Activated naive CD4-positive, alpha-beta T cell treated with anti-CD3 and anti-CD28 coated beads, Interleukin-2, amount 10 ng/mL, durations not matched to agents 7 days and 5 days (primary cell): ENCODE measurements at regions not wholly inside any gene's neighbourhood (a gene's known extent, or its start where the extent isn't known, plus 50 kb on each side); places are given as distances from the start of the nearest gene placed in this dataset.

Experiments used
- CTCF ChIA-PET: fragments of 350-600 bp; sonication (Branson Sonifier 250); formaldehyde crosslinking; loops from one replicate; lab custom pipeline; 2021; ENCODE audit warnings: antibody characterized with exemption; lab: Charles Lee
- DNase-seq: peaks from one replicate; pipeline ENCODE4 v3.0.0-alpha.2; 2020
- H3K27ac Mint-ChIP-seq: one replicate; pipeline ENCODE4 v1.8.0; 2021; ENCODE audit warnings: mild to moderate bottlenecking, moderate library complexity, mixed read lengths
- H3K27me3 Mint-ChIP-seq: one replicate; pipeline ENCODE4 v1.8.0; 2021; ENCODE audit warnings: mild to moderate bottlenecking, mixed read lengths
- H3K36me3 Mint-ChIP-seq: one replicate; pipeline ENCODE4 v1.8.0; 2021; ENCODE audit warnings: mixed read lengths
- H3K4me1 Mint-ChIP-seq: one replicate; pipeline ENCODE4 v1.8.0; 2021; ENCODE audit warnings: mixed read lengths
- H3K4me3 Mint-ChIP-seq: one replicate; pipeline ENCODE4 v1.8.0; 2021; ENCODE audit warnings: mild to moderate bottlenecking, moderate library complexity, mixed read lengths
- H3K9me3 Mint-ChIP-seq: one replicate; pipeline ENCODE4 v1.8.0; 2021; ENCODE audit warnings: mixed read lengths

DNA sequence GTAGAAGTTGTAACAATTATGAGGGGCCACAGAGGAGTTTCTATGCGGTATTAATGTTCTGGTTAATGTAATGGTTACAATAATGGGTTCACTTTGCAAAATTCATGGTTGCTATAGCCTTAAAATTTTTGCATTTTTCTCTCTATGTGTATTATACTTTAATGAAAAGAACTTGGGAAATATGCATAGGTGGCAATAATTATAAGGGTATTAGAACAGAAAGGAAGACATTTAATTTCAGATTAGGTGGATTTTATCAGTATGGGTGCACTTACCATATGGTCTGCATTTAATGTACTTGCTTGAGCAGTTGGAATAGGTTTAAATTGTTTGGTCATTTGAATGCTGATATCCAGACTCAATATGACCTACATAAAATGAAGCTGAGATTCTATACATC lies 161.6 kb upstream of the TACR1 start:
- Mint-ChIP-seq H3K4me3 (no peak overlapping the region), H3K36me3 (no peaks in the 10 kb centered on the region), H3K4me1 (no peaks in the 10 kb centered on the region), H3K9me3 (peaks cover 2% of the 10 kb centered on the region), H3K27me3 (no peaks in the 10 kb centered on the region), H3K27ac (no peak overlapping the region)
- CTCF ChIA-PET, result no interaction called here
- DNase-seq, result no peak

DNA sequence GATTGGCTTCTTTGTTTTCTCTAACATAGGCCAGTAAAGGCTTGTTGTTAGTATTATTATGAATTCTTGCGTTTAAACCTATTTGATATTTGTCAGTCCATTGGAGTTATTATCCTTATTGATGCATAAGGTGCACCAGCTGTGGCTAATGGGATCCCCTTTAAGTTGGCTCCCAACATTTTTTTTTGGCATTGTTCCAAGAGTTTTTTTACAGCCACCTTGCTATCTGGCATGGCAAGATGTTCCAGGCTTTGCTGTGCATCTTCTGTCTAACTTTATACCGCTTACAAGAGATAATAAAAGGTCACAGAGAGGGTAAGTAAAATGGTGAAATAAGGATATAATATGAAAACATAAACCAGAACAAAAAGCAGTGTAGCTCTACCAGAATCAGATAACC lies 157.5 kb upstream of the TACR1 start:
- no peak for DNase-seq
- CTCF ChIA-PET, result no interaction called here
- Mint-ChIP-seq H3K4me3 (no peak overlapping the region), H3K27ac (no peak overlapping the region), H3K9me3 (no peaks in the 10 kb centered on the region), H3K36me3 (no peaks in the 10 kb centered on the region), H3K27me3 (no peaks in the 10 kb centered on the region), H3K4me1 (no peaks in the 10 kb centered on the region)

DNA sequence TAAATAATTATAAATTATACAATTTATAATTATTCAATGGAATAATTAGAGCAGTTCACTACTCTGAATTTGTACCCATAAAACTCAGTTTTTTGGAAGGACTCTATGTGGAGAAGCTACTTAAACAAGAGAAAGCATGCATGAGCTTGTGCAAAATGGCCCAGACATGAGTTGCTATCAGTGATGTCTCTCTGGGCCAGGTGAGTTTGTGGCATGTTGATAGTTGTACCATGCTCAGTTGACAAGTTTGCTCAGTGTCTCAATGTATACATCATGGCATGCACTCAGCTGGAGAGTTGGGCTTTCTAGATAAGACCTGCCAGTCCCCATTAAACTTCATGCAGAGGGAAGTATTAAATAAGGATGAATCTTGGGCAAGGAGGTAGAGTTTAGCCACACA lies 153.8 kb upstream of the TACR1 start:
- CTCF ChIA-PET, result no interaction called here

DNA sequence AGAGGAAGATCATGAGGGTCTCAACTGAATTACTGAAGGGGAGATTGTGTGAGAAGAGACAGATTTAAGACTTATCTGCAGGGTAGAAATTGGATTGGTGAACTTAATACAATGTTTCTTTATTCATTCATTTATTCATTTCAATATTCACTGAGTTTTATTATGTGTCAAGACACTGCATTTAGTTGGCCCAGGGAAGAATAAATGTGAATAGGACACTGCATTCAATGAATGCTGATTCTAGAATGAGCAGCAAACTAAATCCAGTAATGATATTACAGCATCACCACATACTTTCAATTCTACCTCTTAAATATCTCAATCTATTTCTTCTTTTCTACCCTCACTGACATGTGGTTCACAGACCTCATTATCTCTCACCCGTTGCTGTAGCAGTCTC lies 149.0 kb upstream of the TACR1 start:
- Mint-ChIP-seq H3K36me3 (no peaks in the 10 kb centered on the region), H3K4me1 (no peaks in the 10 kb centered on the region), H3K27me3 (no peaks in the 10 kb centered on the region), H3K27ac (no peak overlapping the region), H3K4me3 (no peak overlapping the region), H3K9me3 (no peaks in the 10 kb centered on the region)
- CTCF ChIA-PET, result no interaction called here
- DNase-seq, result no peak

More for the DNA sequence above, 153.8 kb upstream of the TACR1 start:
- Mint-ChIP-seq H3K9me3 (no peaks in the 10 kb centered on the region), H3K4me3 (no peak overlapping the region), H3K27me3 (no peaks in the 10 kb centered on the region), H3K27ac (no peak overlapping the region), H3K36me3 (no peaks in the 10 kb centered on the region), H3K4me1 (no peaks in the 10 kb centered on the region)
- no peak for DNase-seq

DNA sequence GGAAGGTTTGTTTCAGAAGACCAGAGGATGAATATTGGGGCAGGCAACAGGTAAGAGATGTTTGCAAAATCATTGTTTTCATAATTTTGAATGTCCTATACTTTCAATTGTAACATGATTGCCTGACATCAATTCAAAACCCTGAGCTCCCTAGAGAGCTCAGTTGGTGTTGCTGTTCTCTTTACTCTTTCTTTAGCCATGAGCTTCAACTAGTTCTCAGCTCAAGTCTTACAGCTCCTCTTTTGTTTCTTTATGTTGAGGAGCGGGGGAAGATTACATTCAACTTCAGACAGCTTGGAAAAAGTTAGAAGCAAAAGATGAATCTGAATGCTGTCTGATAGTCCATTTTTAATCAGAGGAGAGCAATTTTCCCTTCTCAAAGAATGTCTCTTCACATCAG lies 144.8 kb upstream of the TACR1 start:
- no peaks in the 10 kb centered on the region for H3K27me3 Mint-ChIP-seq
- no peaks in the 10 kb centered on the region for H3K36me3 Mint-ChIP-seq
- no peaks in the 10 kb centered on the region for H3K4me1 Mint-ChIP-seq
- H3K27ac Mint-ChIP-seq, result no peak overlapping the region
- no peaks in the 10 kb centered on the region for H3K9me3 Mint-ChIP-seq
- no peak overlapping the region for H3K4me3 Mint-ChIP-seq
- no peak for DNase-seq
- CTCF ChIA-PET, result no interaction called here

DNA sequence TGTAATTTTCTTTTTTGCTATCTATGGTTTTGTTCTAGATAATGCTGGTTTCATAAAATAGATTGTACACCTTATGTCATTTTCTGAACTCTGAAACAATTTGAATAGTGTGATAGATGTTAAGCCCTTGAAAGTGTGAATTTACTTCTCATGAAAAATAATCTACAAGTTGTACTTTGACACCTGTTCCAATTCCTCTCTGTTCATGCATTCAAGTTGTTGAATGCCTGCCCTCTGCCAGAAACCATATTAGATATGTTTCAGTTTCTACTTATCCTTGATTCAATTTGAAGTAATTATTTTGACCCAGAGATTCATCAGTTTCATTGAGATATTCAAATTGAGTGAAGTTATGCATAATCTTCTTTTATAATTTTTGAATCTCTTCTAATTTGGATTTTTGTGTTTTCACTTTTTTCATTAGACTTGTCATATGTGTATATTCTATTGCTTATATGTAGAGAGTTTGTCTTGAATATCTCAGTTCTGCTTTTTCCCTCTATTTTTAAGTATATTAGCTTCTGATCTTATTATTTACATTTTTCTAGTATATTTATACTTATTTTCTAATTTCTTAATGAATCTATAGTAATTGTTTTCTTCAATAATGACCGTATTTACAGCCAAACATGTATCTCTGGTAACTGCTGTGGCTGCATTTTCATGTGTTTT lies 143.3 kb upstream of the TACR1 start:
- H3K36me3 Mint-ChIP-seq, result no peaks in the 10 kb centered on the region
- no peaks in the 10 kb centered on the region for H3K4me1 Mint-ChIP-seq
- H3K27me3 Mint-ChIP-seq, result no peaks in the 10 kb centered on the region
- no peak overlapping the region for H3K4me3 Mint-ChIP-seq
- DNase-seq, result no peak
- H3K27ac Mint-ChIP-seq, result no peak overlapping the region
- CTCF ChIA-PET, result no interaction called here
- H3K9me3 Mint-ChIP-seq, result no peaks in the 10 kb centered on the region

DNA sequence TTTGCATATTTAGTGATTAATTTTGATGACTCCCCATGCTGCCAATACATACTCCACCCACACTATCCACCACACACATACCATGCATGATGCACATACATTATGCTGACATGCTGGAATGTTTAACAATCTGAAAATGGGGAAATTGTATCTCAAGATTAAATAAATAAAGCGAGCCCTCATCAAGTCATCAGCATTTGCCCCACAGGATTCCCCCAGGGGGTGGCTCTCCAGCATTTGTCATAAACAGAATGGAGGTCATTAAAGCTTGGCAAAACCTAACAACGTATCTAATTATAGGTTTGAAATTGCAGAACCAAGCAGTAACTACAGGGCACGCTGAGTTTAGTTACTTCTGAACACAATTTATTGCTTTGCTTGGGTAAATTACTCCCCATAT lies 141.2 kb upstream of the TACR1 start:
- Mint-ChIP-seq H3K27ac (no peak overlapping the region), H3K36me3 (no peaks in the 10 kb centered on the region), H3K9me3 (no peaks in the 10 kb centered on the region), H3K27me3 (no peaks in the 10 kb centered on the region), H3K4me1 (no peaks in the 10 kb centered on the region), H3K4me3 (no peak overlapping the region)
- CTCF ChIA-PET, result no interaction called here
- no peak for DNase-seq

DNA sequence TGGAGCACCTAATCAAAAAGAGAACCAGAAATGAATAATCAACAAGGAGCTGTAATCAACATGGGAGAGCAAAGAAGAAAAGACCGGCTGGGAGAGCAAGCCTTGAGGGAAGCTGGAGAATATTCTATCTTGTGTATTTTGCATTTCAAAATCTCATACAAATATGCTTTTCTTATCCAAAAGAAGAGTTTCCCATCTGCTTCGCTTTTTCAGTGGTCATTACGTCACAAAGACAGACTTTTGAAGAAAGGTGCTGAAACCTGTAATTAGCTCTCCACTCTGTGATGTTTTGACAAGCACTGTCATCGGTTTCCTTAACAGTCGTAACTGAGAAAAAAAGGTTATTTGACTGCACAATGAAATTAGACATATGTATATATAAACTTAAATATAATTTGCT lies 139.1 kb upstream of the TACR1 start:
- DNase-seq, result no peak
- H3K27me3 Mint-ChIP-seq, result no peaks in the 10 kb centered on the region
- no peaks in the 10 kb centered on the region for H3K36me3 Mint-ChIP-seq
- CTCF ChIA-PET, result no interaction called here
- no peak overlapping the region for H3K27ac Mint-ChIP-seq
- H3K4me1 Mint-ChIP-seq, result no peaks in the 10 kb centered on the region
- no peak overlapping the region for H3K4me3 Mint-ChIP-seq
- H3K9me3 Mint-ChIP-seq, result no peaks in the 10 kb centered on the region

GRCh38 chr2:75337619-75338018 lies 138.3 kb upstream of the TACR1 start:
- H3K4me3 Mint-ChIP-seq, result no peak overlapping the region
- no peak overlapping the region for H3K27ac Mint-ChIP-seq
- CTCF ChIA-PET, result interaction anchor here (0.6 kb wide), 1 partner anchor 25 kb away, joined by 4 read pairs; no protein-coding TSS in a partner anchor
- no peak for DNase-seq
- no peaks in the 10 kb centered on the region for H3K27me3 Mint-ChIP-seq
- no peaks in the 10 kb centered on the region for H3K4me1 Mint-ChIP-seq
- no peaks in the 10 kb centered on the region for H3K36me3 Mint-ChIP-seq
- H3K9me3 Mint-ChIP-seq, result no peaks in the 10 kb centered on the region

GRCh38 chr2:75337016-75337415 lies 137.7 kb upstream of the TACR1 start:
- no peaks in the 10 kb centered on the region for H3K36me3 Mint-ChIP-seq
- CTCF ChIA-PET, result interaction anchor here (0.6 kb wide), 1 partner anchor 25 kb away, joined by 4 read pairs; no protein-coding TSS in a partner anchor
- no peak for DNase-seq
- no peaks in the 10 kb centered on the region for H3K9me3 Mint-ChIP-seq
- no peaks in the 10 kb centered on the region for H3K4me1 Mint-ChIP-seq
- no peak overlapping the region for H3K4me3 Mint-ChIP-seq
- no peak overlapping the region for H3K27ac Mint-ChIP-seq
- H3K27me3 Mint-ChIP-seq, result no peaks in the 10 kb centered on the region

DNA sequence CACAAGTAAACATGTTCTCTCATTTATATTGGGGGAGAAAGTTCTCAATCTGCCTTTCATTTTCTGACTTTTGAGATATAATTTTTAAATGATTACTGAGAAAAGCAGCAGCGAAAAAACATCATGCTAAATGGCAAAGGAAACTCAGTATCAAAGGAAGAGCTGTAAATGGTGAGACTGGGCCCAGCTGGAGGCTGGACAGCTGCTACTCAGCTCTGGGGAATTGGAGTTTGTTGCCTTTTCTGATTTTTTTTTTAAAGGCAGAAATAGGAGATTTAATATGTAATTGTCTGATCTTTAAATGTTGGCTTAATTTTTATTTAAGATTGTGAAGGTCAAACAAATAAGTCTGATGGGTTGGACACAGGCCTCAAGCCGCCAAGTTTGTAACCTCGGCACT lies 137.1 kb upstream of the TACR1 start:
- no peak for DNase-seq
- Mint-ChIP-seq H3K36me3 (no peaks in the 10 kb centered on the region), H3K4me1 (no peaks in the 10 kb centered on the region), H3K27ac (no peak overlapping the region), H3K9me3 (no peaks in the 10 kb centered on the region), H3K27me3 (no peaks in the 10 kb centered on the region), H3K4me3 (no peak overlapping the region)
- CTCF ChIA-PET, result no interaction called here

DNA sequence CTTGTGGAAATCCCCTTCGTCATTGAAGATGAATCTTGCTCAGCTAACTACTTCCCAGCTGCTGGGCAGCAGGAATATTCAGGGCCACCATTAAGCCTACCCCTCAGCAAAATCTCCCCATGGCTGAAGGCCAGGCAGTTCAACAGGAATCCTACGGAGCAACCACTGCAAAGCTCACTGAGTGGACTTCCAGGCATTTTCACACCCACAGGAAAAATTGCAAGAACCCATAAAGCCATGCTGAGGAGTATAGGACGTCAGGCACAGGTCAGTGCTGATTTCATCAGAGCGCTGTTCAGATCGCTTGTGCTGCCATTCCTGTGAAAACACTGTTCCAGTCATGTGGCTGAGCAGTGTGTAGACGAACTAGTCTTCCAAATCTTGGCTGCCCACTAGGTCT lies 134.8 kb upstream of the TACR1 start:
- Mint-ChIP-seq H3K27me3 (no peaks in the 10 kb centered on the region), H3K4me1 (no peaks in the 10 kb centered on the region), H3K27ac (no peak overlapping the region), H3K9me3 (no peaks in the 10 kb centered on the region), H3K4me3 (no peak overlapping the region), H3K36me3 (no peaks in the 10 kb centered on the region)
- CTCF ChIA-PET, result no interaction called here
- no peak for DNase-seq

GRCh38 chr2:75333646-75334045 lies 134.3 kb upstream of the TACR1 start:
- H3K27ac Mint-ChIP-seq, result no peak overlapping the region

GRCh38 chr2:75328156-75328555 lies 128.8 kb upstream of the TACR1 start:
- H3K36me3 Mint-ChIP-seq, result no peaks in the 10 kb centered on the region
- no peak for DNase-seq
- H3K27me3 Mint-ChIP-seq, result no peaks in the 10 kb centered on the region
- H3K9me3 Mint-ChIP-seq, result peaks cover 2% of the 10 kb centered on the region
- no peaks in the 10 kb centered on the region for H3K4me1 Mint-ChIP-seq
- CTCF ChIA-PET, result no interaction called here
- no peak overlapping the region for H3K4me3 Mint-ChIP-seq
- H3K27ac Mint-ChIP-seq, result no peak overlapping the region

More at GRCh38 chr2:75333646-75334045, 134.3 kb upstream of the TACR1 start:
- Mint-ChIP-seq H3K9me3 (no peaks in the 10 kb centered on the region), H3K4me1 (no peaks in the 10 kb centered on the region), H3K27me3 (no peaks in the 10 kb centered on the region), H3K36me3 (no peaks in the 10 kb centered on the region), H3K4me3 (no peak overlapping the region)
- no peak for DNase-seq
- CTCF ChIA-PET, result no interaction called here

DNA sequence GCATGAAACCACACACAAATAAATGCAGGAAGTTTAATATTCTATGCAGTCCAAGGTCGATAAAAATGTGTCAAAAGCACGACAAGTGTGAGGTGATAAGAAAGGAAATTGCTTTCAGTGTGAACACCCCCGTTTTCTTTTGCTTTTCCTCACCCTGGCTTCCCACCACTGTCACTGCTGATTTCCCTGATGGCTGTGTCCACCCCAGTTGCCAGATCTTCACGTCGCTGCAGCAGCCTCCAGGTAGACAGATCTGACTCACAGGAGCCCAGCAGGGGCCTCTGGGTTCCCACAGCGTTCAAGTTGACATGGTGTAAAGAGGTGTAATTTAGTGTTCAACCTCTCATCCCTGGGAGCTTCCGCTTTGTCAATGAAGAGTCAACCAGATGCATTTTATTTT lies 128.0 kb upstream of the TACR1 start:
- Mint-ChIP-seq H3K9me3 (peaks cover 2% of the 10 kb centered on the region), H3K4me3 (no peak overlapping the region), H3K27ac (no peak overlapping the region), H3K36me3 (no peaks in the 10 kb centered on the region), H3K4me1 (no peaks in the 10 kb centered on the region), H3K27me3 (no peaks in the 10 kb centered on the region)
- DNase-seq, result no peak
- CTCF ChIA-PET, result no interaction called here

GRCh38 chr2:75326645-75327044 lies 127.3 kb upstream of the TACR1 start:
- CTCF ChIA-PET, result no interaction called here
- no peaks in the 10 kb centered on the region for H3K4me1 Mint-ChIP-seq
- peaks cover 2% of the 10 kb centered on the region for H3K9me3 Mint-ChIP-seq
- no peak for DNase-seq
- no peaks in the 10 kb centered on the region for H3K27me3 Mint-ChIP-seq
- H3K36me3 Mint-ChIP-seq, result no peaks in the 10 kb centered on the region
- H3K4me3 Mint-ChIP-seq, result no peak overlapping the region
- no peak overlapping the region for H3K27ac Mint-ChIP-seq
